HL-60 (cell line): ENCODE measurements at regions not wholly inside any gene's neighbourhood (a gene's known extent, or its start where the extent isn't known, plus 50 kb on each side); places are given as distances from the start of the nearest gene placed in this dataset.

ENCODE experiments used
- DNase-seq, 2 experiments: peaks; one replicate each; pipeline ENCODE4 v3.0.0-alpha.2; 2010 to 2020; ENCODE audit warnings: low read depth in 1 of 2, low spot score in 1 of 2
- H3K27ac ChIP-seq: fragments of 250-450 bp; sonication (Bioruptor Pico); replicated peaks from 2 replicates; pipeline ENCODE4 v1.5.1; 2020; ENCODE audit warnings: mild to moderate bottlenecking, moderate library complexity
- H3K27me3 ChIP-seq: fragments of 250-450 bp; sonication (Bioruptor Pico); 2 replicates; pipeline ENCODE4 v1.5.1; 2021; ENCODE audit warnings: mild to moderate bottlenecking, moderate library complexity; ENCODE audit not compliant: insufficient read depth, poor library complexity, severe bottlenecking
- H3K4me3 ChIP-seq: replicated peaks from 2 replicates; pipeline ENCODE4 v1.5.1; 2011; ENCODE audit warnings: mild to moderate bottlenecking, control low read depth, low read length; ENCODE audit not compliant: insufficient read depth
- GABPA ChIP-seq: IDR thresholded peaks from 2 replicates; pipeline ENCODE4 v1.6.1; 2012; ENCODE audit warnings: low read depth
- POLR2AphosphoS5 ChIP-seq: IDR thresholded peaks from 2 replicates; pipeline ENCODE4 v1.6.1; 2012; ENCODE audit warnings: low read depth
- SPI1 ChIP-seq: IDR thresholded peaks from 2 replicates; pipeline ENCODE4 v1.6.1; 2012; ENCODE audit warnings: low read depth, mild to moderate bottlenecking, borderline replicate concordance
- TF ChIP-seq, protein P1 (sequence below): IDR thresholded peaks from 2 replicates; pipeline ENCODE4 v1.6.1; 2012; ENCODE audit warnings: low read depth; ENCODE audit not compliant: insufficient replicate concordance
- TF ChIP-seq, protein P2 (sequence below): IDR thresholded peaks from one replicate; pipeline ENCODE4 v1.5.1; 2011; ENCODE audit warnings: low read length, control low read depth, inconsistent platforms; ENCODE audit not compliant: insufficient read depth

DNA sequence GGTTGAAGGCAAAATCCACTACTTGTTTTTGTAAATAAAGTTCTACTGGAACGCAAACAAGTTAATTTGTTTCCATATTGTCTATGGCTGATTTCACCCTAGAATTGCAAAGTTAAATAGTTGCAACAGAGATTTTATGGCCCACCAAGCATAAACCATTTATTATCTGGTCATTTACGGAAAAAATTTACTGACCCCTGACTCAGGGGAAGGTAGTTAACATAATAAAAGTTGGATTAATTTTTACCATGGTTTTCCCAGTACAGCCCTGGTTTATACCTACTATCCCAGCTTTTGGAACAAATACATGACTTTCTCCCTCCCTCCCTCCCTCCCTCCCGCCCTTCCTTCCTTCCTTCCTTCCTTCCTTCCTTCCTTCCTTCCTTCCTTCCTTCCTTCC is 588.9 kb upstream of the TMEFF2 start:
- H3K4me3 ChIP-seq, result no peak overlapping the region
- DNase-seq, result no peak
- no peaks in the 10 kb centered on the region for H3K27me3 ChIP-seq
- H3K27ac ChIP-seq, result no peak overlapping the region
- TF ChIP-seq, protein P1, sequence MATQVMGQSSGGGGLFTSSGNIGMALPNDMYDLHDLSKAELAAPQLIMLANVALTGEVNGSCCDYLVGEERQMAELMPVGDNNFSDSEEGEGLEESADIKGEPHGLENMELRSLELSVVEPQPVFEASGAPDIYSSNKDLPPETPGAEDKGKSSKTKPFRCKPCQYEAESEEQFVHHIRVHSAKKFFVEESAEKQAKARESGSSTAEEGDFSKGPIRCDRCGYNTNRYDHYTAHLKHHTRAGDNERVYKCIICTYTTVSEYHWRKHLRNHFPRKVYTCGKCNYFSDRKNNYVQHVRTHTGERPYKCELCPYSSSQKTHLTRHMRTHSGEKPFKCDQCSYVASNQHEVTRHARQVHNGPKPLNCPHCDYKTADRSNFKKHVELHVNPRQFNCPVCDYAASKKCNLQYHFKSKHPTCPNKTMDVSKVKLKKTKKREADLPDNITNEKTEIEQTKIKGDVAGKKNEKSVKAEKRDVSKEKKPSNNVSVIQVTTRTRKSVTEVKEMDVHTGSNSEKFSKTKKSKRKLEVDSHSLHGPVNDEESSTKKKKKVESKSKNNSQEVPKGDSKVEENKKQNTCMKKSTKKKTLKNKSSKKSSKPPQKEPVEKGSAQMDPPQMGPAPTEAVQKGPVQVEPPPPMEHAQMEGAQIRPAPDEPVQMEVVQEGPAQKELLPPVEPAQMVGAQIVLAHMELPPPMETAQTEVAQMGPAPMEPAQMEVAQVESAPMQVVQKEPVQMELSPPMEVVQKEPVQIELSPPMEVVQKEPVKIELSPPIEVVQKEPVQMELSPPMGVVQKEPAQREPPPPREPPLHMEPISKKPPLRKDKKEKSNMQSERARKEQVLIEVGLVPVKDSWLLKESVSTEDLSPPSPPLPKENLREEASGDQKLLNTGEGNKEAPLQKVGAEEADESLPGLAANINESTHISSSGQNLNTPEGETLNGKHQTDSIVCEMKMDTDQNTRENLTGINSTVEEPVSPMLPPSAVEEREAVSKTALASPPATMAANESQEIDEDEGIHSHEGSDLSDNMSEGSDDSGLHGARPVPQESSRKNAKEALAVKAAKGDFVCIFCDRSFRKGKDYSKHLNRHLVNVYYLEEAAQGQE, result no peak
- no peak for TF ChIP-seq GABPA
- no peak for TF ChIP-seq POLR2AphosphoS5
- TF ChIP-seq SPI1, result no peak
- TF ChIP-seq, protein P2, sequence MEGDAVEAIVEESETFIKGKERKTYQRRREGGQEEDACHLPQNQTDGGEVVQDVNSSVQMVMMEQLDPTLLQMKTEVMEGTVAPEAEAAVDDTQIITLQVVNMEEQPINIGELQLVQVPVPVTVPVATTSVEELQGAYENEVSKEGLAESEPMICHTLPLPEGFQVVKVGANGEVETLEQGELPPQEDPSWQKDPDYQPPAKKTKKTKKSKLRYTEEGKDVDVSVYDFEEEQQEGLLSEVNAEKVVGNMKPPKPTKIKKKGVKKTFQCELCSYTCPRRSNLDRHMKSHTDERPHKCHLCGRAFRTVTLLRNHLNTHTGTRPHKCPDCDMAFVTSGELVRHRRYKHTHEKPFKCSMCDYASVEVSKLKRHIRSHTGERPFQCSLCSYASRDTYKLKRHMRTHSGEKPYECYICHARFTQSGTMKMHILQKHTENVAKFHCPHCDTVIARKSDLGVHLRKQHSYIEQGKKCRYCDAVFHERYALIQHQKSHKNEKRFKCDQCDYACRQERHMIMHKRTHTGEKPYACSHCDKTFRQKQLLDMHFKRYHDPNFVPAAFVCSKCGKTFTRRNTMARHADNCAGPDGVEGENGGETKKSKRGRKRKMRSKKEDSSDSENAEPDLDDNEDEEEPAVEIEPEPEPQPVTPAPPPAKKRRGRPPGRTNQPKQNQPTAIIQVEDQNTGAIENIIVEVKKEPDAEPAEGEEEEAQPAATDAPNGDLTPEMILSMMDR, result no peak

DNA sequence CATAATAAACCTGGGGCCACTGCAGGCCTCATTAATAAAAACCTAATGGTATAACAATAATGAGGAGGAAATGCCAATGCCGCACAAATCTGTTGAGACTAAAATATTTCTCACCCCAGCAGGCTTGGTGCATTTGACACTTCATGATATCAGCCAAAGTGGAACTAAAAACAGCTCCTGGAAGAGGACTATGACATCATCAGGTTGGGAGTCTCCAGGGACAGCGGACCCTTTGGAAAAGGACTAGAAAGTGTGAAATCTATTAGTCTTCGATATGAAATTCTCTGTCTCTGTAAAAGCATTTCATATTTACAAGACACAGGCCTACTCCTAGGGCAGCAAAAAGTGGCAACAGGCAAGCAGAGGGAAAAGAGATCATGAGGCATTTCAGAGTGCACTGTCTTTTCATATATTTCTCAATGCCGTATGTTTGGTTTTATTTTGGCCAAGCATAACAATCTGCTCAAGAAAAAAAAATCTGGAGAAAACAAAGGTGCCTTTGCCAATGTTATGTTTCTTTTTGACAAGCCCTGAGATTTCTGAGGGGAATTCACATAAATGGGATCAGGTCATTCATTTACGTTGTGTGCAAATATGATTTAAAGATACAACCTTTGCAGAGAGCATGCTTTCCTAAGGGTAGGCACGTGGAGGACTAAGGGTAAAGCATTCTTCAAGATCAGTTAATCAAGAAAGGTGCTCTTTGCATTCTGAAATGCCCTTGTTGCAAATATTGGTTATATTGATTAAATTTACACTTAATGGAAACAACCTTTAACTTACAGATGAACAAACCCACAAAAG is 580.9 kb upstream of the TMEFF2 start:
- Histone ChIP-seq H3K4me3 (no peak overlapping the region), H3K27ac (no peak overlapping the region), H3K27me3 (no peaks in the 10 kb centered on the region)
- TF ChIP-seq, protein P1, result no peak
- TF ChIP-seq, protein P2, result no peak
- TF ChIP-seq GABPA (no peak), SPI1 (no peak), POLR2AphosphoS5 (no peak)
- DNase-seq, result no peak

DNA sequence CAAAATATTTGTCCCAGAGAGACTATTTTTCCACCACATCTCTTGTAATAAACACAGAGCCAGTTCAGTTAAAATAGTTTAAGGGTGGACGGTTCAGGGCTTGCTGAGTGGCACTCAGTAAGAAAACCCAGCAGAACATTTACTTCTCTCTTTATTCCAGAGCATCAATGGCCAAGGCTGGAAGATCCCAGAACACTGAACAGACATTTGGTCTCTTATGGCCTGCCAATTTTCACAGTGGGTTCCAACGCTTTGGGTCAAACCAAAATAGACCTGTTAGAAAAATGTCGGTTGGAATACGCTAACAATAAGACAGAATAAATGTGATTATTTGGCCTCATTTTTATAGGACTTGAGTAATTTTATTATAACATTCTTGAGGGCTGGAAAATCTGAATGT is 580.3 kb upstream of the TMEFF2 start:
- Histone ChIP-seq H3K27ac (no peak overlapping the region), H3K4me3 (no peak overlapping the region), H3K27me3 (no peaks in the 10 kb centered on the region)
- TF ChIP-seq, protein P1, result no peak
- TF ChIP-seq POLR2AphosphoS5 (no peak), GABPA (no peak), SPI1 (no peak)
- TF ChIP-seq, protein P2, result no peak
- no peak for DNase-seq
